ENCODE measurements at regions not wholly inside any gene's neighbourhood (a gene's known extent, or its start where the extent isn't known, plus 50 kb on each side); places are given as distances from the start of the nearest gene placed in this dataset.
A peak's percentile ranks its signal among the peaks of the same experiment; 100 is the strongest.

DNA sequence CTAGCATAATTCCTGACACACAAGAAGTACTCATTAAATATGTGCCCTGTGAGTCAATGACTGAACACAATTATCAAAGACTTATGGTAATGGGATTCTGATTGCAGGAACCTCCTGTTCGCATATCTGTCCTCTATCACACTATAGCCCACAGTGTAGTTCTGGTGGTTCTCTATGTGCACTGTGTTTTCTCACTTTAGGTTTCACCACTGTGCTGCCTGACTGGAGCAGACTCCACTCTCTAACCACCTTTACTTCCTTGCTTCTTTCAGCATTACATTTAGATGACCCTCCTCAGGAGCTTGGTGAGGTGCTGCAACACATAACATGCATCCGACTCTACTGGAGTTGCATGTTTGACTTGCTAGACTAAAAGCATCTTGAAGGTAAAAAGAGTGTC, 777.1 kb downstream of the SQOR start:
- DNase-seq, result no peak
- intact Hi-C loops (cut with DNase I), result no loop called here

DNA sequence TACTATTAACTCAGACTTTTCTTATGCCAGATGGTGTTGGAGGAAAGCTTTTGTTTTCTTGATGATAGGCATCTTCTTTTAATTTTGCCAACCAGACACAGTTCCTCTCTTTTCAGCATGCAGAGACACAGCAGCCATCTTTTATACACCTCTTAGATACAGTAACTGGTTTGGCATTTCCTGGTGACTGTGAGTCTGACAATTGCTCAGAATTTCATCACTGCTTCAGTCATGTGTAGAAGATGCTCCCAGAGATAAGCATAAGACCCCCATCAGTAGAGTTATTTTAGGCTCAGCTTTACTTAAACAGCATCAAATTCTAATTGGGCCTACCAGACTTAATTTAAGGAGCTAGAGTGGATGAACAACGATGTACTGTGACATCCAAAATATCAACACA, 779.0 kb downstream of the SQOR start:
- Histone ChIP-seq H3K9ac (ENCODE audit: low read length in 3 of 3) (no peak overlapping the region), H3K4me1 (ENCODE audit: control insufficient read depth in 2 of 3, insufficient read depth in 2 of 3, low read depth in 1 of 3, low read length in 3 of 3) (no peaks in the 10 kb centered on the region), H3K9me3 (ENCODE audit: control insufficient read depth in 2 of 3, insufficient read depth in 1 of 3, low read length in 3 of 3) (no peaks in the 10 kb centered on the region), H3K36me3 (ENCODE audit: control insufficient read depth in 2 of 3, insufficient read depth in 3 of 3, low read length in 3 of 3) (no peaks in the 10 kb centered on the region), H3K27ac (ENCODE audit: low read depth in 2 of 2, low read length in 2 of 2) (no peak overlapping the region), H3K4me3 (ENCODE audit: low read length in 3 of 3) (no peak overlapping the region), H3K27me3 (ENCODE audit: control insufficient read depth, insufficient read depth, low read length) (no peaks in the 10 kb centered on the region)
- DNase-seq (no peak), FAIRE-seq (no peak)
- TF ChIP-seq, protein P1, sequence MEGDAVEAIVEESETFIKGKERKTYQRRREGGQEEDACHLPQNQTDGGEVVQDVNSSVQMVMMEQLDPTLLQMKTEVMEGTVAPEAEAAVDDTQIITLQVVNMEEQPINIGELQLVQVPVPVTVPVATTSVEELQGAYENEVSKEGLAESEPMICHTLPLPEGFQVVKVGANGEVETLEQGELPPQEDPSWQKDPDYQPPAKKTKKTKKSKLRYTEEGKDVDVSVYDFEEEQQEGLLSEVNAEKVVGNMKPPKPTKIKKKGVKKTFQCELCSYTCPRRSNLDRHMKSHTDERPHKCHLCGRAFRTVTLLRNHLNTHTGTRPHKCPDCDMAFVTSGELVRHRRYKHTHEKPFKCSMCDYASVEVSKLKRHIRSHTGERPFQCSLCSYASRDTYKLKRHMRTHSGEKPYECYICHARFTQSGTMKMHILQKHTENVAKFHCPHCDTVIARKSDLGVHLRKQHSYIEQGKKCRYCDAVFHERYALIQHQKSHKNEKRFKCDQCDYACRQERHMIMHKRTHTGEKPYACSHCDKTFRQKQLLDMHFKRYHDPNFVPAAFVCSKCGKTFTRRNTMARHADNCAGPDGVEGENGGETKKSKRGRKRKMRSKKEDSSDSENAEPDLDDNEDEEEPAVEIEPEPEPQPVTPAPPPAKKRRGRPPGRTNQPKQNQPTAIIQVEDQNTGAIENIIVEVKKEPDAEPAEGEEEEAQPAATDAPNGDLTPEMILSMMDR (IDR thresholded peaks at IDR 0.05; ENCODE audit: borderline replicate concordance, extremely low read depth, insufficient read depth), result no peak
- intact Hi-C loops (cut with DNase I), result no loop called here

More for the DNA sequence above, 777.1 kb downstream of the SQOR start:
- H3K4me3 ChIP-seq (ENCODE audit: low read length in 3 of 3), result no peak overlapping the region
- H3K9ac ChIP-seq (ENCODE audit: low read length in 3 of 3), result no peak overlapping the region
- TF ChIP-seq, protein P1 (IDR thresholded peaks at IDR 0.05; ENCODE audit: borderline replicate concordance, extremely low read depth, insufficient read depth), result no peak
- no peak for FAIRE-seq
- no peaks in the 10 kb centered on the region for H3K36me3 ChIP-seq (ENCODE audit: control insufficient read depth in 2 of 3, insufficient read depth in 3 of 3, low read length in 3 of 3)
- no peaks in the 10 kb centered on the region for H3K27me3 ChIP-seq (ENCODE audit: control insufficient read depth, insufficient read depth, low read length)
- no peaks in the 10 kb centered on the region for H3K4me1 ChIP-seq (ENCODE audit: control insufficient read depth in 2 of 3, insufficient read depth in 2 of 3, low read depth in 1 of 3, low read length in 3 of 3)
- H3K9me3 ChIP-seq (ENCODE audit: control insufficient read depth in 2 of 3, insufficient read depth in 1 of 3, low read length in 3 of 3), result no peaks in the 10 kb centered on the region
- H3K27ac ChIP-seq (ENCODE audit: low read depth in 2 of 2, low read length in 2 of 2), result no peak overlapping the region

DNA sequence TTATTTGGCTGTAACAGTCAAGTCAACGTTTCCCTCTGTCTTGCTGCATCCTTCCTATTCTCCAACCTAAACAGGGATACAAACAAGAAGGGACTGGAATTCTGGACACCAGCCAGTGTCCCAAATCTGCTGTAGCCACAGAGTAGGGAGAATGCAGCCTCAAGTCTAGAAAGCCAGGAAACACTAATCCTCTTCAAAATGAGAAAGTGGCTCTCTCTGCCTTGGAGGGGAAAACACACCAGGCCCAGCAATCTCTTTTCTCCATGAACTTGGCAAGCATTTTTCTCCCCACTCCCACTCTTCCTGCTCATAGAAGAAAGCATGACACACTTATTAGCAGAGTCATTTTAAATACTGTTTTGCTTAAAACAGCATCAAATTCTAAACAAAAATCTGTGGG, 781.7 kb downstream of the SQOR start:
- Histone ChIP-seq H3K4me3 (ENCODE audit: low read length in 3 of 3) (no peak overlapping the region), H3K4me1 (ENCODE audit: control insufficient read depth in 2 of 3, insufficient read depth in 2 of 3, low read depth in 1 of 3, low read length in 3 of 3) (no peaks in the 10 kb centered on the region), H3K9me3 (ENCODE audit: control insufficient read depth in 2 of 3, insufficient read depth in 1 of 3, low read length in 3 of 3) (no peaks in the 10 kb centered on the region), H3K27me3 (ENCODE audit: control insufficient read depth, insufficient read depth, low read length) (no peaks in the 10 kb centered on the region), H3K36me3 (ENCODE audit: control insufficient read depth in 2 of 3, insufficient read depth in 3 of 3, low read length in 3 of 3) (no peaks in the 10 kb centered on the region), H3K9ac (ENCODE audit: low read length in 3 of 3) (no peak overlapping the region), H3K27ac (ENCODE audit: low read depth in 2 of 2, low read length in 2 of 2) (no peak overlapping the region)
- FAIRE-seq (no peak), DNase-seq (no peak)
- TF ChIP-seq, protein P1 (IDR thresholded peaks at IDR 0.05; ENCODE audit: borderline replicate concordance, extremely low read depth, insufficient read depth), result no peak
- intact Hi-C loops (cut with DNase I), result no loop called here

DNA sequence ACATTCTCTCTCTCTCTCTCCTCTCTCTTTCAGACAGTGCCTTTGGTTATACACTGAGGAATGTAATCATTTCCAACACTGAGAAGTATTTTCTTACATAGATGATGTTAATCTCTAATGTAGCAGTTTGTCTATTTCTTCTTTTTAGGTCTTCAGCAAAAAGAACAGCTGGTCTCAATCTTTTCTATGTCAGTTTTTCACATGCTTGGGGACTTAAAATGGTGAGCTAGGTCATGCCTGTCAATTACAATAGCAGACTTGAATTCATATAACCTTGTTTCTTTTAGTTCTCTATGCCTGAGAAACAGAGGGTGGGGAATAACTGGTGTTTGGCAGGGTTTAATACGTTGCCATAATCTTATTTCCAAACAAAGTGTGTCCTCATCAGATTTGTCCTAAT, 786.2 kb downstream of the SQOR start:
- FAIRE-seq (no peak), DNase-seq (peak in 1 of 5 donors; percentile 29)
- H3K9me3 ChIP-seq (ENCODE audit: control insufficient read depth in 2 of 3, insufficient read depth in 1 of 3, low read length in 3 of 3), result peaks cover 0 to 4% (median 0%) of the 10 kb centered on the region in 3 donors
- H3K4me1 ChIP-seq (ENCODE audit: control insufficient read depth in 2 of 3, insufficient read depth in 2 of 3, low read depth in 1 of 3, low read length in 3 of 3), result no peaks in the 10 kb centered on the region
- H3K27ac ChIP-seq (ENCODE audit: low read depth in 2 of 2, low read length in 2 of 2), result no peak overlapping the region
- intact Hi-C loops (cut with DNase I), result no loop called here
- H3K4me3 ChIP-seq (ENCODE audit: low read length in 3 of 3), result no peak overlapping the region
- TF ChIP-seq, protein P1 (IDR thresholded peaks at IDR 0.05; ENCODE audit: borderline replicate concordance, extremely low read depth, insufficient read depth), result no peak
- H3K9ac ChIP-seq (ENCODE audit: low read length in 3 of 3), result no peak overlapping the region
- no peaks in the 10 kb centered on the region for H3K27me3 ChIP-seq (ENCODE audit: control insufficient read depth, insufficient read depth, low read length)
- H3K36me3 ChIP-seq (ENCODE audit: control insufficient read depth in 2 of 3, insufficient read depth in 3 of 3, low read length in 3 of 3), result no peaks in the 10 kb centered on the region
